Esophagus squamous epithelium (tissue), 5 donors: ENCODE measurements at regions not wholly inside any gene's neighbourhood (a gene's known extent, or its start where the extent isn't known, plus 50 kb on each side); places are given as distances from the start of the nearest gene placed in this dataset.

Experiments
- DNase-seq: peaks from one replicate; lab custom pipeline; 2025; lab: John Stamatoyannopoulos, UW
- H3K27ac ChIP-seq, 4 donors: fragments of 200-600 bp; sonication (generic); one replicate each; pipeline ENCODE4 v1.5.1; 2016 to 2019; ENCODE audit warnings: mild to moderate bottlenecking in 1 of 4
- H3K27me3 ChIP-seq, 4 donors: fragments of 200-600 bp; sonication (generic); 1 replicate in 3 of 4; 2 replicates in 1 of 4; pipeline versions ENCODE4 v1.5.1 to v1.6.0; 2017 to 2021; ENCODE audit warnings: antibody characterized with exemption in 1 of 4
- H3K36me3 ChIP-seq, 3 donors: fragments of 200-600 bp; sonication (generic); one replicate each; pipeline ENCODE4 v1.5.1; 2016 to 2019
- H3K4me1 ChIP-seq, 3 donors: fragments of 200-600 bp; sonication (generic); one replicate each; pipeline ENCODE4 v1.5.1; 2017 to 2019
- H3K4me3 ChIP-seq, 4 donors: fragments of 200-600 bp; sonication (generic); 1 replicate in 3 of 4; 2 replicates in 1 of 4; pipeline ENCODE4 v1.5.1; 2016 to 2019; ENCODE audit warnings: mild to moderate bottlenecking in 2 of 4, moderate library complexity in 1 of 4
- H3K9me3 ChIP-seq, 3 donors: fragments of 200-600 bp; sonication (generic); one replicate each; pipeline ENCODE4 v1.5.1; 2016 to 2019
- CTCF ChIP-seq, 6 experiments: fragments of 450-650 bp in 4 of 6; fragments of 200-600 bp in 2 of 6; sonication (generic) in 2 of 6; IDR thresholded peaks; one replicate each; pipeline ENCODE4 v1.5.1; 2016 to 2019; ENCODE audit warnings: antibody characterized with exemption in 6 of 6, mild to moderate bottlenecking in 4 of 6, moderate library complexity in 4 of 6
- POLR2A ChIP-seq, 4 donors: fragments of 450-650 bp; IDR thresholded peaks; one replicate each; pipeline ENCODE4 v1.6.1; 2017; ENCODE audit warnings: antibody characterized with exemption in 4 of 4, mild to moderate bottlenecking in 4 of 4, moderate library complexity in 3 of 4
- WGBS, 2 donors: methylation state at CpG; one replicate each; pipeline ENCODE4 v1.1.5; 2018; 5-methylcytosine and 5-hydroxymethylcytosine counted together
- intact Hi-C: fragments of 100-400 bp; cut with DNase I; formaldehyde crosslinking; loops from one replicate; pipeline ENCODE4 v1.15.0; 2022
- donor health status: DM: yes; HTN: yes; CAD: no.

DNA sequence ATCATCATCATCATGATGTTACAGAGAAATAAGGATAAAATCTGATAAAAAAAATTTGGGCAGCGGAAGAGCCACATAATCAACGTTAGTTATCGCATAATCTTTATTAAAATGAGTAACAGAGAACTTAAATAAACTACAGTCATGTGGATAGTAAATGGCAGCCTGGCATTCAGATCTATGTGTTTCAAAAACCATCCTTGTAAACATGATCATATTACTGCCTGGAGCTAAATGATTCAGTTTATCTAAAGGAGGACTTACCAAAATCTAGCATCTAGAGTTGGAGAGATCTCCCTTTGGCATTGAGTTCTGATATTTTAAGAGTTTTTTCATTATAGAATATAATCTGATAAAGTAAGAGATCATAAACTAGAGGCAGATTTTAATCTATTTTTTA lies 200.1 kb upstream of the MGAT4C start:
- H3K4me3 ChIP-seq = no peak overlapping the region
- H3K9me3 ChIP-seq = no peaks in the 10 kb centered on the region
- DNase-seq = no peak
- WGBS, 2 donors = 74 to 81% methylated on average over 3 of the region's 3 CpGs
- TF ChIP-seq POLR2A (IDR thresholded peaks at IDR 0.05) (no peak), CTCF (IDR thresholded peaks at IDR 0.05) (no peak)
- H3K27me3 ChIP-seq = no peaks in the 10 kb centered on the region
- no peaks in the 10 kb centered on the region for H3K36me3 ChIP-seq
- H3K4me1 ChIP-seq = no peaks in the 10 kb centered on the region
- no peak overlapping the region for H3K27ac ChIP-seq
- intact Hi-C loops = no loop called here

- Histone ChIP-seq H3K27me3 (no peaks in the 10 kb centered on the region), H3K9me3 (no peaks in the 10 kb centered on the region), H3K4me3 (no peak overlapping the region), H3K4me1 (no peaks in the 10 kb centered on the region), H3K27ac (no peak overlapping the region), H3K36me3 (no peaks in the 10 kb centered on the region)
- WGBS, 2 donors = 54 to 56% methylated on average over 5 of the region's 5 CpGs
- intact Hi-C loops = no loop called here
- DNase-seq = no peak
- TF ChIP-seq CTCF (IDR thresholded peaks at IDR 0.05) (no peak), POLR2A (IDR thresholded peaks at IDR 0.05) (no peak)
Measured at GRCh38 chr12:86445356-86445755, 189.2 kb upstream of the MGAT4C start.

DNA sequence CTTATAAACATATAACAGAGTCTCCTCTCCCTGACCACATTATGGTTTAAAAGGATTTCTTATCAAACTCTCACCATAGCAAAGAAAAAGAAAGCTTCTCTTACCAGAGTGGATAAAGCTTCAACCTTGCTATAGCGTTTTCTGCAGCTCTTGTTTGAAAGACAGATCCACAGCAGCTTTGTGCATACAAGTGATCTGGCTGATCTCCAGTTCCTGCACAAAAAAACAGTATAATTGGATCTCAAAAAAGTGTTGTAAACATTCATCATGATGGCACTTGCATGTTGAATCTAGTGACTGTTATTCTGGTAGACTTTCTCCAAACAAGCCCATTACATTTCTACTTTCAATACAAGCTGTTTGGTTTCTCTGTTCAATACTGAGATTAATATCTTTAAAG lies 178.9 kb upstream of the MGAT4C start:
- Histone ChIP-seq H3K27me3 (no peaks in the 10 kb centered on the region), H3K9me3 (no peaks in the 10 kb centered on the region), H3K27ac (no peak overlapping the region), H3K4me3 (no peak overlapping the region), H3K36me3 (no peaks in the 10 kb centered on the region), H3K4me1 (no peaks in the 10 kb centered on the region)
- intact Hi-C loops = no loop called here
- DNase-seq = no peak
- 17 to 23% methylated on average over 1 of the region's 1 CpG for WGBS, 2 donors
- no peak for TF ChIP-seq CTCF (IDR thresholded peaks at IDR 0.05)
- no peak for TF ChIP-seq POLR2A (IDR thresholded peaks at IDR 0.05)

- Histone ChIP-seq H3K4me3 (no peak overlapping the region), H3K27ac (no peak overlapping the region), H3K9me3 (no peaks in the 10 kb centered on the region), H3K4me1 (no peaks in the 10 kb centered on the region), H3K36me3 (no peaks in the 10 kb centered on the region), H3K27me3 (no peaks in the 10 kb centered on the region)
- DNase-seq = no peak
- 56 to 65% methylated on average over 1 of the region's 1 CpG for WGBS, 2 donors
- intact Hi-C loops = no loop called here
- TF ChIP-seq POLR2A (IDR thresholded peaks at IDR 0.05) = no peak
- no peak for TF ChIP-seq CTCF (IDR thresholded peaks at IDR 0.05)
Measured at GRCh38 chr12:86429824-86430223, 173.6 kb upstream of the MGAT4C start.

- no peak overlapping the region for H3K4me3 ChIP-seq
- no peaks in the 10 kb centered on the region for H3K27me3 ChIP-seq
- TF ChIP-seq CTCF (IDR thresholded peaks at IDR 0.05) (no peak), POLR2A (IDR thresholded peaks at IDR 0.05) (no peak)
- 88 to 97% methylated on average over 5 to 6 of the region's 8 CpGs for WGBS, 2 donors
- intact Hi-C loops = no loop called here
- H3K36me3 ChIP-seq = no peaks in the 10 kb centered on the region
- H3K27ac ChIP-seq = no peak overlapping the region
- H3K4me1 ChIP-seq = no peaks in the 10 kb centered on the region
- no peaks in the 10 kb centered on the region for H3K9me3 ChIP-seq
- no peak for DNase-seq
Measured at GRCh38 chr12:86421333-86421732, 165.1 kb upstream of the MGAT4C start.
